DOHH2 (cell line): ENCODE measurements at regions not wholly inside any gene's neighbourhood (a gene's known extent, or its start where the extent isn't known, plus 50 kb on each side); places are given as distances from the start of the nearest gene placed in this dataset.

Experiments
- H3F3A ChIP-seq: fragments of 200-600 bp; sonication (generic), shearing (Covaris generic); 2 replicates; pipeline ENCODE4 v1.6.0; 2016; ENCODE audit warnings: antibody characterized with exemption, mild to moderate bottlenecking; ENCODE audit not compliant: control insufficient read depth, insufficient read depth
- H3K27ac ChIP-seq: fragments of 200-600 bp; sonication (generic); 2 replicates; pipeline ENCODE4 v1.5.1; 2014; ENCODE audit warnings: low read depth, mild to moderate bottlenecking, low read length, moderate library complexity
- H3K27me3 ChIP-seq: fragments of 200-600 bp; sonication (generic); 2 replicates; pipeline ENCODE4 v1.6.1; 2014; ENCODE audit warnings: mild to moderate bottlenecking, low read length, mixed read lengths; ENCODE audit not compliant: control insufficient read depth
- H3K36me3 ChIP-seq: fragments of 200-600 bp; sonication (generic); 2 replicates; pipeline ENCODE4 v1.6.1; 2014; ENCODE audit warnings: mild to moderate bottlenecking, low read length, moderate library complexity, mixed read lengths; ENCODE audit not compliant: control insufficient read depth
- H3K4me1 ChIP-seq: fragments of 200-600 bp; sonication (generic); 2 replicates; pipeline ENCODE4 v1.6.1; 2014; ENCODE audit warnings: mild to moderate bottlenecking, low read length, mixed read lengths; ENCODE audit not compliant: control insufficient read depth
- H3K4me2 ChIP-seq: fragments of 200-600 bp; sonication (generic); 2 replicates; pipeline ENCODE4 v1.6.0; 2014; ENCODE audit warnings: mild to moderate bottlenecking, low read length, moderate library complexity
- H3K4me3 ChIP-seq: fragments of 200-600 bp; sonication (generic); 2 replicates; pipeline ENCODE4 v1.5.1; 2014; ENCODE audit warnings: mild to moderate bottlenecking, low read length, mixed read lengths
- H3K79me2 ChIP-seq: fragments of 200-600 bp; sonication (generic); 2 replicates; pipeline ENCODE4 v1.6.1; 2014; ENCODE audit warnings: mild to moderate bottlenecking, low read length, mixed read lengths; ENCODE audit not compliant: control insufficient read depth
- H3K9me2 ChIP-seq: fragments of 200-600 bp; sonication (generic); replicated peaks from 2 replicates; pipeline ENCODE4 v1.6.1; 2014; ENCODE audit warnings: mild to moderate bottlenecking, low read length, mixed read lengths; ENCODE audit not compliant: control insufficient read depth
- H3K9me3 ChIP-seq: fragments of 200-600 bp; sonication (generic); 2 replicates; pipeline ENCODE4 v1.6.1; 2014; ENCODE audit warnings: antibody characterized with exemption, low read length, mixed read lengths; ENCODE audit not compliant: control insufficient read depth, insufficient read depth
- H4K20me1 ChIP-seq: fragments of 200-600 bp; sonication (generic); 2 replicates; pipeline ENCODE4 v1.6.0; 2014; ENCODE audit warnings: low read depth, mild to moderate bottlenecking, antibody characterized with exemption, low read length, moderate library complexity; ENCODE audit not compliant: control insufficient read depth, insufficient read depth
- CTCF ChIP-seq: fragments of 200-600 bp; sonication (generic); IDR thresholded peaks from one replicate; pipeline ENCODE4 v1.5.1; 2014; ENCODE audit warnings: antibody characterized with exemption, mild to moderate bottlenecking, low read depth, low read length; ENCODE audit not compliant: poor library complexity, severe bottlenecking
- EZH2phosphoT487 ChIP-seq: fragments of 200-600 bp; sonication (generic); IDR thresholded peaks from 2 replicates; pipeline ENCODE4 v1.6.1; 2017; ENCODE audit warnings: borderline replicate concordance, mild to moderate bottlenecking, antibody characterized with exemption, low read length, moderate library complexity, mixed read lengths

GRCh38 chr6:138722425-138723371 lies 50.9 kb upstream of the CCDC28A start:
- Histone ChIP-seq H3K9me2 (no peaks in the 10 kb centered on the region), H3K9me3 (no peaks in the 10 kb centered on the region), H3K36me3 (no peaks in the 10 kb centered on the region), H3F3A (no peaks in the 10 kb centered on the region), H3K27ac (no peak overlapping the region), H4K20me1 (no peaks in the 10 kb centered on the region), H3K4me1 (no peaks in the 10 kb centered on the region), H3K4me2 (no peak overlapping the region), H3K4me3 (no peak overlapping the region), H3K79me2 (no peaks in the 10 kb centered on the region), H3K27me3 (no peaks in the 10 kb centered on the region; the same call in 1 of the 2 replicates)
- TF ChIP-seq EZH2phosphoT487: no peak
- TF ChIP-seq CTCF: no peak
